IMR-90 (cell line): ENCODE measurements at regions not wholly inside any gene's neighbourhood (a gene's known extent, or its start where the extent isn't known, plus 50 kb on each side); places are given as distances from the start of the nearest gene placed in this dataset.
"Not testable (repeated sequence)": the region's sequence is repeated elsewhere in the genome, so short reads cannot be mapped to it uniquely, and the experiment has no call there.

Source experiments
- BHLHE40 ChIP-seq: fragments of 150-350 bp; IDR thresholded peaks from 2 replicates; pipeline ENCODE4 v1.6.1; 2016; ENCODE audit warnings: mild to moderate bottlenecking, low read depth, low read length
- CEBPB ChIP-seq: IDR thresholded peaks from 2 replicates; pipeline ENCODE4 v1.6.1; 2012; ENCODE audit warnings: low read depth, low read length, improper control_type of control experiment
- FOS ChIP-seq: fragments of 150-350 bp; IDR thresholded peaks from 2 replicates; pipeline ENCODE4 v1.6.1; 2016; ENCODE audit warnings: low read depth, low read length
- NFE2L2 ChIP-seq: fragments of 150-350 bp; IDR thresholded peaks from 2 replicates; pipeline ENCODE4 v1.6.1; 2016; ENCODE audit warnings: low read depth, mild to moderate bottlenecking, low read length
- POLR2A ChIP-seq: IDR thresholded peaks from 2 replicates; pipeline ENCODE4 v1.6.1; 2012; ENCODE audit warnings: mild to moderate bottlenecking, low read depth, low read length
- RAD21 ChIP-seq: IDR thresholded peaks from 2 replicates; pipeline ENCODE4 v1.6.1; 2012; ENCODE audit warnings: low read length, improper control_type of control experiment
- TF ChIP-seq, protein P1 (sequence below): conservative IDR thresholded peaks from 2 replicates; pipeline ENCODE4 v1.5.1; 2012; ENCODE audit warnings: mild to moderate bottlenecking, low read depth, low read length, improper control_type of control experiment
- TF ChIP-seq, protein P2 (sequence below): fragments of 150-350 bp; IDR thresholded peaks from 2 replicates; pipeline ENCODE4 v1.6.1; 2017; ENCODE audit warnings: mild to moderate bottlenecking, antibody characterized with exemption, low read length, low read depth

GRCh38 chr15:31649634-31650033, 323.0 kb downstream of the KLF13 start:
- TF ChIP-seq NFE2L2, CEBPB, POLR2A, RAD21, BHLHE40, FOS: not testable (repeated sequence)
- TF ChIP-seq, protein P1, sequence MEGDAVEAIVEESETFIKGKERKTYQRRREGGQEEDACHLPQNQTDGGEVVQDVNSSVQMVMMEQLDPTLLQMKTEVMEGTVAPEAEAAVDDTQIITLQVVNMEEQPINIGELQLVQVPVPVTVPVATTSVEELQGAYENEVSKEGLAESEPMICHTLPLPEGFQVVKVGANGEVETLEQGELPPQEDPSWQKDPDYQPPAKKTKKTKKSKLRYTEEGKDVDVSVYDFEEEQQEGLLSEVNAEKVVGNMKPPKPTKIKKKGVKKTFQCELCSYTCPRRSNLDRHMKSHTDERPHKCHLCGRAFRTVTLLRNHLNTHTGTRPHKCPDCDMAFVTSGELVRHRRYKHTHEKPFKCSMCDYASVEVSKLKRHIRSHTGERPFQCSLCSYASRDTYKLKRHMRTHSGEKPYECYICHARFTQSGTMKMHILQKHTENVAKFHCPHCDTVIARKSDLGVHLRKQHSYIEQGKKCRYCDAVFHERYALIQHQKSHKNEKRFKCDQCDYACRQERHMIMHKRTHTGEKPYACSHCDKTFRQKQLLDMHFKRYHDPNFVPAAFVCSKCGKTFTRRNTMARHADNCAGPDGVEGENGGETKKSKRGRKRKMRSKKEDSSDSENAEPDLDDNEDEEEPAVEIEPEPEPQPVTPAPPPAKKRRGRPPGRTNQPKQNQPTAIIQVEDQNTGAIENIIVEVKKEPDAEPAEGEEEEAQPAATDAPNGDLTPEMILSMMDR: not testable (repeated sequence)
- TF ChIP-seq, protein P2, sequence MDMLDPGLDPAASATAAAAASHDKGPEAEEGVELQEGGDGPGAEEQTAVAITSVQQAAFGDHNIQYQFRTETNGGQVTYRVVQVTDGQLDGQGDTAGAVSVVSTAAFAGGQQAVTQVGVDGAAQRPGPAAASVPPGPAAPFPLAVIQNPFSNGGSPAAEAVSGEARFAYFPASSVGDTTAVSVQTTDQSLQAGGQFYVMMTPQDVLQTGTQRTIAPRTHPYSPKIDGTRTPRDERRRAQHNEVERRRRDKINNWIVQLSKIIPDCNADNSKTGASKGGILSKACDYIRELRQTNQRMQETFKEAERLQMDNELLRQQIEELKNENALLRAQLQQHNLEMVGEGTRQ: not testable (repeated sequence)
